ENCODE measurements at regions not wholly inside any gene's neighbourhood (a gene's known extent, or its start where the extent isn't known, plus 50 kb on each side); places are given as distances from the start of the nearest gene placed in this dataset.

DNA sequence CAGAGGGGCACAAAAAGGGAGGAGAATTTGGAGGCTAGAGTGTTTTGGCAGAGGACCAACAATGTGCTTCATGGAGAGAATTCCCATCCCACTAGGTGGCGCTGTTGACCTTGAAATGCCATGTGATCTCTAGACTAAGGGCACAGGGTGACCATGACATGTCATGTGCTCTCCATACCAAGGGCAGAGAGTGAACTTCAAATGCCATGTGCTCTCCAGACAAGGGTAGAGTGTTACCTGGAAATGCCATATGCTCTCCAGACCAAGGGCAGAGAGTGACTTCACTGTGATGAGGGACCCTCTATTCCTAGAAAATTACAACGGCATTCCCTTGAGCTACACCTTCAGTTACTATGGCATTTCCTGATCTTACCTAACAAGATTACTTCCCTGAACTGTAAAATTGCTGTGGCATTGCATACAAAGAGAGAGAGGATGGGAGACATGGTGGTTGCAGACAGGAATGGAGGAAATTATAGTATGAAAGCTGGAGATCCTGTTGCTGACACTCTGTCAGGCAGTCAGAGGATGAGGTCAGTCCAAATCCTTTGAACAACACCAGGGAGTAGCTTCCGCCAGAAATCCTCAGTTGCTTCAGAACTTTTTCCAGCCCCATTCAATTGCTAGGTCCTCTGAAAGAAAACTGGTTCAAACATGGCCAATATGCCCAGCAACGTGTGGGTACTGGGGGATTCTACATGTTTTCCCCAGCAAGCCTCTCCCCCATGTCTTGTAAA, 60.9 kb upstream of the ACSM6 start:
- H3K27ac ChIP-seq (ENCODE audit: extremely low read depth, low read depth, low read length), result no peak overlapping the region
- H4K20me1 ChIP-seq (replicated peaks; ENCODE audit: control insufficient read depth, insufficient read depth, low read length), result no peaks in the 10 kb centered on the region
- in situ Hi-C loops (cut with MboI) (loop anchor here (10.0 to 25.0 kb wide), 3 partner anchors 102 to 479 kb away; no protein-coding TSS in a partner anchor), intact Hi-C loops (cut with micrococcal nuclease) (loop anchor here (1.0 kb wide), 3 partner anchors 50 to 230 kb away; no protein-coding TSS in a partner anchor)
- no peaks in the 10 kb centered on the region for H3K36me3 ChIP-seq (ENCODE audit: control insufficient read depth, insufficient read depth, low read length)
- ATAC-seq, result peak; percentile 93
- no peaks in the 10 kb centered on the region for H3K79me2 ChIP-seq (ENCODE audit: control insufficient read depth, insufficient read depth, low read length)
- peak overlapping the region; percentile 67 for H2AFZ ChIP-seq (ENCODE audit: low read depth, low read length)
- BruUV-seq (replicated peaks), result no TSS peak
- DNase-seq (ENCODE audit: extremely low read depth in 1 of 4, low spot score in 3 of 4), result peak; percentile 57 to 86 (median 60)
- H3K9me3 ChIP-seq (replicated peaks; ENCODE audit: control insufficient read depth, insufficient read depth, low read depth, low read length), result no peaks in the 10 kb centered on the region
- CTCF ChIA-PET (ENCODE audit: low intra/inter-chr PET ratio), result interaction anchor here (0.5 to 1.8 kb wide), 5 partner anchors 109 to 819 kb away, joined by 3 to 13 read pairs (median 5); no protein-coding TSS in a partner anchor
- H3K27me3 ChIP-seq (ENCODE audit: control insufficient read depth in 2 of 2, insufficient read depth in 2 of 2, low read length in 2 of 2), result no peaks in the 10 kb centered on the region
- no peak overlapping the region for H3K4me3 ChIP-seq
- POLR2A ChIA-PET, result interaction anchor here (0.5 to 0.8 kb wide), 2 partner anchors 226 to 1598 kb away, joined by 3 to 4 read pairs; no protein-coding TSS in a partner anchor
- no peak overlapping the region for H3K9ac ChIP-seq (ENCODE audit: insufficient read depth in 1 of 2, low read depth in 2 of 2, low read length in 2 of 2)
- H3K4me1 ChIP-seq (replicated peaks in 1 of 2; ENCODE audit: control insufficient read depth in 2 of 2, insufficient read depth in 2 of 2, low read length in 2 of 2), result no peaks in the 10 kb centered on the region
- WGBS (ENCODE audit: insufficient coverage, low coverage, missing lambda C conversion rate), result 12% methylated on average over 3 of the region's 4 CpGs
- H3K9me1 ChIP-seq (ENCODE audit: control insufficient read depth, insufficient read depth, low read length), result no peaks in the 10 kb centered on the region
- H3K4me2 ChIP-seq (ENCODE audit: insufficient read depth, low read length), result no peak overlapping the region
- peak; percentile 94 for FAIRE-seq
- no peak for TF ChIP-seq ETS2 (tag; IDR thresholded peaks at IDR 0.05; ENCODE audit: borderline replicate concordance, poor library complexity, severe bottlenecking)
- TF ChIP-seq, protein P1, sequence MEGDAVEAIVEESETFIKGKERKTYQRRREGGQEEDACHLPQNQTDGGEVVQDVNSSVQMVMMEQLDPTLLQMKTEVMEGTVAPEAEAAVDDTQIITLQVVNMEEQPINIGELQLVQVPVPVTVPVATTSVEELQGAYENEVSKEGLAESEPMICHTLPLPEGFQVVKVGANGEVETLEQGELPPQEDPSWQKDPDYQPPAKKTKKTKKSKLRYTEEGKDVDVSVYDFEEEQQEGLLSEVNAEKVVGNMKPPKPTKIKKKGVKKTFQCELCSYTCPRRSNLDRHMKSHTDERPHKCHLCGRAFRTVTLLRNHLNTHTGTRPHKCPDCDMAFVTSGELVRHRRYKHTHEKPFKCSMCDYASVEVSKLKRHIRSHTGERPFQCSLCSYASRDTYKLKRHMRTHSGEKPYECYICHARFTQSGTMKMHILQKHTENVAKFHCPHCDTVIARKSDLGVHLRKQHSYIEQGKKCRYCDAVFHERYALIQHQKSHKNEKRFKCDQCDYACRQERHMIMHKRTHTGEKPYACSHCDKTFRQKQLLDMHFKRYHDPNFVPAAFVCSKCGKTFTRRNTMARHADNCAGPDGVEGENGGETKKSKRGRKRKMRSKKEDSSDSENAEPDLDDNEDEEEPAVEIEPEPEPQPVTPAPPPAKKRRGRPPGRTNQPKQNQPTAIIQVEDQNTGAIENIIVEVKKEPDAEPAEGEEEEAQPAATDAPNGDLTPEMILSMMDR (IDR thresholded peaks at IDR 0.05 in 2 of 3, conservative IDR thresholded peaks at IDR 0.05 in 1 of 3; ENCODE audit: insufficient read depth in 2 of 3, low read depth in 1 of 3, low read length in 3 of 3), result peak; percentile 71 to 86 (median 76)
- no peak for TF ChIP-seq PRPF4 (IDR thresholded peaks at IDR 0.05; ENCODE audit: insufficient read depth, low read depth, low read length, poor library complexity, severe bottlenecking)
- no peak for TF ChIP-seq ZNF551 (CRISPR knock-in tag; IDR thresholded peaks at IDR 0.05)
- TF ChIP-seq, protein P2, sequence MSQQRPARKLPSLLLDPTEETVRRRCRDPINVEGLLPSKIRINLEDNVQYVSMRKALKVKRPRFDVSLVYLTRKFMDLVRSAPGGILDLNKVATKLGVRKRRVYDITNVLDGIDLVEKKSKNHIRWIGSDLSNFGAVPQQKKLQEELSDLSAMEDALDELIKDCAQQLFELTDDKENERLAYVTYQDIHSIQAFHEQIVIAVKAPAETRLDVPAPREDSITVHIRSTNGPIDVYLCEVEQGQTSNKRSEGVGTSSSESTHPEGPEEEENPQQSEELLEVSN (IDR thresholded peaks at IDR 0.05; ENCODE audit: borderline replicate concordance in 1 of 2, extremely low read depth in 1 of 2, insufficient read depth in 1 of 2, insufficient read length in 1 of 2, low read depth in 1 of 2, low read length in 1 of 2, poor library complexity in 1 of 2, severe bottlenecking in 1 of 2), result peak in 1 of 2 experiments; percentile 40
- TF ChIP-seq, protein P3, sequence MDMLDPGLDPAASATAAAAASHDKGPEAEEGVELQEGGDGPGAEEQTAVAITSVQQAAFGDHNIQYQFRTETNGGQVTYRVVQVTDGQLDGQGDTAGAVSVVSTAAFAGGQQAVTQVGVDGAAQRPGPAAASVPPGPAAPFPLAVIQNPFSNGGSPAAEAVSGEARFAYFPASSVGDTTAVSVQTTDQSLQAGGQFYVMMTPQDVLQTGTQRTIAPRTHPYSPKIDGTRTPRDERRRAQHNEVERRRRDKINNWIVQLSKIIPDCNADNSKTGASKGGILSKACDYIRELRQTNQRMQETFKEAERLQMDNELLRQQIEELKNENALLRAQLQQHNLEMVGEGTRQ (CRISPR knock-in tag; IDR thresholded peaks at IDR 0.05), result peak; percentile 50
- peak; percentile 98 for TF ChIP-seq NFIC (IDR thresholded peaks at IDR 0.05)

Data from K562 (cell line).